ENCODE measurements at regions not wholly inside any gene's neighbourhood (a gene's known extent, or its start where the extent isn't known, plus 50 kb on each side); places are given as distances from the start of the nearest gene placed in this dataset.

DNA sequence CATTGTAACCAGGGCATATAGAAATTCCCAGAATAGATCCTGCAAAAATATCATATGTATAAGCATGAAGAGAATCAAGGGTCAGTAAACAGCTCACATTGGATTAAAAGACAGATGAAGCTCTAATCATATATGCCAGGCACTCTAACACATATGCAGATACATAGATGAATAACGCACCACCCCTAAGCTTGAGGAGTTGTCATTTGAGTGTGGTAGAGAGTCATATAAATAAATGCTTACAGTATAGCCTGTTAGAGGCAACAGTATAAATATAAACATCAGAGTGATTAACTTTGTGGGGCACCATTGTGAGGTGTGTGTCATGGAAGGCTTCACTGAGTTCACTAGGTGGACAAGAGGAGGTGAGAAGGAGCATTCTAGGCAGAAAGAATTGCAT lies 346.7 kb upstream of the PRICKLE1 start:
- H3K9me3 ChIP-seq, result no peaks in the 10 kb centered on the region
- TF ChIP-seq POLR2A (IDR thresholded peaks at IDR 0.05) (no peak), CTCF (IDR thresholded peaks at IDR 0.05) (no peak)

GRCh38 chr12:42935756-42936155 lies 346.2 kb upstream of the PRICKLE1 start:
- no peaks in the 10 kb centered on the region for H3K27me3 ChIP-seq
- H3K36me3 ChIP-seq, result no peaks in the 10 kb centered on the region
- H3K4me1 ChIP-seq, result no peaks in the 10 kb centered on the region
- DNase-seq, result no peak
- no peak overlapping the region for H3K4me3 ChIP-seq
- no peaks in the 10 kb centered on the region for H3K9me3 ChIP-seq
- TF ChIP-seq CTCF (IDR thresholded peaks at IDR 0.05) (no peak), POLR2A (IDR thresholded peaks at IDR 0.05) (no peak)
- H3K27ac ChIP-seq, result no peak overlapping the region

More for the DNA sequence above, 346.7 kb upstream of the PRICKLE1 start:
- H3K4me3 ChIP-seq, result no peak overlapping the region
- no peaks in the 10 kb centered on the region for H3K4me1 ChIP-seq
- H3K27ac ChIP-seq, result no peak overlapping the region
- H3K36me3 ChIP-seq, result no peaks in the 10 kb centered on the region
- no peak for DNase-seq
- no peaks in the 10 kb centered on the region for H3K27me3 ChIP-seq

DNA sequence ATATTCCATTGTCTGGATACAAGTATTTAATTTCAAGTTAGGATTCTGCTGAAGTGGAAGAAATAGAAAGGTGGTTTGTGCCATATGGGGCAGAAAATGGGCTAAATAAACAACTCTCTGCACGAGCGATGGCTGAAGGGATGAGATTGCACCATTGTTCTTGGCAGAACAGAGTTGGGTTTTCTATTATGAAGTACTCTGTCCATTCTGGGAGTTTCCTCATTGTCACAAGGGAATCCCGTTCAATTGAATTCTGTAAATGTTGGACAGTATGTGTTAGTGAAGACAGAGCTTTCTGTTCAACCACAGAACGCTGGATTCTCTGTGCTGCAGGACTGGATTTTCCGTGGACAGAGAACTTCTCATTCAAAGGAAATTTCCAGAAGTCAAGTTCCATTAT lies 345.5 kb upstream of the PRICKLE1 start:
- TF ChIP-seq POLR2A (IDR thresholded peaks at IDR 0.05), result no peak
- no peak for TF ChIP-seq CTCF (IDR thresholded peaks at IDR 0.05)
- DNase-seq, result no peak

DNA sequence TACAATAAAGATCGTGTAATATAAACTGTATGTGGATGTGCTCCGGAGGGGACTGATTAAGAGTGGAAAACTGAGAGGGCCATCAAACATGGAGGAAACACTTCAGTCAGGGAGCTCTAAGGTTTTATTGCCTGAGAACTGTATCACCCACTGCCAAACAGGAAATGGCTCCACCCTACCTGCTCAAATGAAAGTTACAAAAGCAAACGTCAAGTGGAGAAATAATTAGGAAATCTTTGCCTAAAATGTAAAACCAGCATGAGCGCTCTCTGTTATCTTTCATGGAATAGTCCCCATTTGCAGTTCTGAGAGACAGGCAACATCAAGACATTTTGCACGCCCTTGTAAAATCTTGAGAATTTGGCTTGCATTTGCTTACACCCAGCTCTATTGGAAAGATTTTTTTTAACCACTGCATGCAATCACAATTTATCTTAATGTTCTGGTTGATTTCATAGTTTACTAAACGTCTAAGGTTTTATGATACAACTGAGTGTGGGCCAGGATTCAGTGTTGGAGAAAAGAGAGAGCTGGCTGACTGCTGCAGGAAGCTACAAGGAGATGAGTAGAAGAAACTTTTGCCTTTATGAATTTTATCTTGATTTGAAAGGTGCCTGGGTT lies 344.0 kb upstream of the PRICKLE1 start:
- Histone ChIP-seq H3K4me1 (no peaks in the 10 kb centered on the region), H3K9me3 (no peaks in the 10 kb centered on the region), H3K27me3 (no peaks in the 10 kb centered on the region), H3K4me3 (no peak overlapping the region), H3K36me3 (no peaks in the 10 kb centered on the region), H3K27ac (no peak overlapping the region)
- TF ChIP-seq CTCF (IDR thresholded peaks at IDR 0.05) (no peak), POLR2A (IDR thresholded peaks at IDR 0.05) (no peak)
- no peak for DNase-seq

More for the DNA sequence above, 345.5 kb upstream of the PRICKLE1 start:
- Histone ChIP-seq H3K9me3 (no peaks in the 10 kb centered on the region), H3K4me1 (no peaks in the 10 kb centered on the region), H3K36me3 (no peaks in the 10 kb centered on the region), H3K27ac (no peak overlapping the region), H3K4me3 (no peak overlapping the region), H3K27me3 (no peaks in the 10 kb centered on the region)

DNA sequence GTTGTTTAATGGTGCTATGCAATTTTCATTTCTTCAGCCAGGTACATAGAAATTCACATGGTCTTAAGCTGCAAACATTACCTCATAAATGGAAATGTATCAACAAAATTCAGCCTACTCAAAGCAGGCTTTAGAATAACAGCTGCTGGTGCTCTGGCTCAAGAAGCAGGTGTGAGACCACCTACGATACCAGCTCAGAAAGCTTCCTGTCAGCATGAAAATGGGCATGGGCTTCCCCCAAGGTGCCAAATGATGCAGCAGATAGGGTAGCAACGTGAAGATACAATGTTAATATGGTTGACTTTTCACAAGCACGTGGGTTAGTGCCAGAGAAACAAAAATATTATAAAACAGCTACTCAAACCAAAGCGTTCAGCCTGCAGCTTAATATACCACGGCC lies 343.4 kb upstream of the PRICKLE1 start:
- no peak overlapping the region for H3K27ac ChIP-seq
- no peaks in the 10 kb centered on the region for H3K36me3 ChIP-seq
- no peak for DNase-seq
- H3K4me1 ChIP-seq, result no peaks in the 10 kb centered on the region
- no peaks in the 10 kb centered on the region for H3K9me3 ChIP-seq
- no peak overlapping the region for H3K4me3 ChIP-seq
- no peak for TF ChIP-seq CTCF (IDR thresholded peaks at IDR 0.05)
- no peaks in the 10 kb centered on the region for H3K27me3 ChIP-seq

- H3K4me1 ChIP-seq, result no peaks in the 10 kb centered on the region
- no peak overlapping the region for H3K4me3 ChIP-seq
- TF ChIP-seq CTCF (IDR thresholded peaks at IDR 0.05) (no peak), POLR2A (IDR thresholded peaks at IDR 0.05) (no peak)
- no peaks in the 10 kb centered on the region for H3K36me3 ChIP-seq
- H3K27ac ChIP-seq, result no peak overlapping the region
- no peaks in the 10 kb centered on the region for H3K27me3 ChIP-seq
- DNase-seq, result no peak
- no peaks in the 10 kb centered on the region for H3K9me3 ChIP-seq
These were observed 336.7 kb upstream of the PRICKLE1 start for GRCh38 chr12:42926232-42926631.

Measured in Peyer's patch (tissue), 4 donors.